ENCODE measurements at regions not wholly inside any gene's neighbourhood (a gene's known extent, or its start where the extent isn't known, plus 50 kb on each side); places are given as distances from the start of the nearest gene placed in this dataset.

DNA sequence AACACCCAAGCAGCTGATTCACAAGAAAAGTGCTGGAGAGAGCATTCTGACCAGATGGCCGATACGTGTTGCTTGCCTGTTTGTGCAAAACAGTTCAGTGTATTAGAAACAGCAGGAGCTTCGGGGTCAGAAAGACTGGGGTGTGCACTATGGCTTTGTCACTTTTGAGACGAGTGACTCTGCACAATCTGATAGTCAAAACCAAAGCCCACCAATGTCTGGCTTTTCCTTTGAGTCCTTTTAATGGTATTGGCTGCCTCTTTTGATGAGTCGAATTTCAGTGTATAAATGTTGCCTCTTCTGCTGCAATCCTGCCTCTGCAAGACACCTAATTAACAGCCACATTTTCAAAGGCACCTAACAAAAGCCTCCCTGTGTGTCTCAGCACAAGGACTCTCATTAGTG, 444.6 kb downstream of the AJAP1 start:
- no peak for DNase-seq

GRCh38 chr1:5093042-5093441, 438.6 kb downstream of the AJAP1 start:
- Histone ChIP-seq H3K9me3 (ENCODE audit: severe bottlenecking) (no peaks in the 10 kb centered on the region), H3K36me3 (no peaks in the 10 kb centered on the region), H3K27ac (no peak overlapping the region), H3K4me3 (ENCODE audit: low read depth, low read length) (no peak overlapping the region), H3K27me3 (ENCODE audit: insufficient read depth, low read depth, severe bottlenecking) (peaks cover 9% of the 10 kb centered on the region)
- DNase-seq = no peak
- TF ChIP-seq, protein P1, sequence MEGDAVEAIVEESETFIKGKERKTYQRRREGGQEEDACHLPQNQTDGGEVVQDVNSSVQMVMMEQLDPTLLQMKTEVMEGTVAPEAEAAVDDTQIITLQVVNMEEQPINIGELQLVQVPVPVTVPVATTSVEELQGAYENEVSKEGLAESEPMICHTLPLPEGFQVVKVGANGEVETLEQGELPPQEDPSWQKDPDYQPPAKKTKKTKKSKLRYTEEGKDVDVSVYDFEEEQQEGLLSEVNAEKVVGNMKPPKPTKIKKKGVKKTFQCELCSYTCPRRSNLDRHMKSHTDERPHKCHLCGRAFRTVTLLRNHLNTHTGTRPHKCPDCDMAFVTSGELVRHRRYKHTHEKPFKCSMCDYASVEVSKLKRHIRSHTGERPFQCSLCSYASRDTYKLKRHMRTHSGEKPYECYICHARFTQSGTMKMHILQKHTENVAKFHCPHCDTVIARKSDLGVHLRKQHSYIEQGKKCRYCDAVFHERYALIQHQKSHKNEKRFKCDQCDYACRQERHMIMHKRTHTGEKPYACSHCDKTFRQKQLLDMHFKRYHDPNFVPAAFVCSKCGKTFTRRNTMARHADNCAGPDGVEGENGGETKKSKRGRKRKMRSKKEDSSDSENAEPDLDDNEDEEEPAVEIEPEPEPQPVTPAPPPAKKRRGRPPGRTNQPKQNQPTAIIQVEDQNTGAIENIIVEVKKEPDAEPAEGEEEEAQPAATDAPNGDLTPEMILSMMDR (IDR thresholded peaks at IDR 0.05; ENCODE audit: low read depth, low read length) = no peak

More for the DNA sequence above, 444.6 kb downstream of the AJAP1 start:
- TF ChIP-seq, protein P1 (IDR thresholded peaks at IDR 0.05; ENCODE audit: low read depth, low read length) = no peak
- no peak overlapping the region for H3K27ac ChIP-seq
- no peak overlapping the region for H3K4me3 ChIP-seq (ENCODE audit: low read depth, low read length)
- no peaks in the 10 kb centered on the region for H3K9me3 ChIP-seq (ENCODE audit: severe bottlenecking)
- H3K36me3 ChIP-seq = no peaks in the 10 kb centered on the region
- peaks cover 30% of the 10 kb centered on the region for H3K27me3 ChIP-seq (ENCODE audit: insufficient read depth, low read depth, severe bottlenecking)

- peaks cover 25% of the 10 kb centered on the region for H3K27me3 ChIP-seq (ENCODE audit: insufficient read depth, low read depth, severe bottlenecking)
- no peaks in the 10 kb centered on the region for H3K9me3 ChIP-seq (ENCODE audit: severe bottlenecking)
- TF ChIP-seq, protein P1 (IDR thresholded peaks at IDR 0.05; ENCODE audit: low read depth, low read length) = no peak
- H3K4me3 ChIP-seq (ENCODE audit: low read depth, low read length) = no peak overlapping the region
- H3K27ac ChIP-seq = no peak overlapping the region
- no peak for DNase-seq
- no peaks in the 10 kb centered on the region for H3K36me3 ChIP-seq
Measured at GRCh38 chr1:5084676-5085075, 430.3 kb downstream of the AJAP1 start.

GRCh38 chr1:5067246-5067645, 412.8 kb downstream of the AJAP1 start:
- Histone ChIP-seq H3K27me3 (ENCODE audit: insufficient read depth, low read depth, severe bottlenecking) (peaks cover 29% of the 10 kb centered on the region), H3K4me3 (ENCODE audit: low read depth, low read length) (no peak overlapping the region), H3K9me3 (ENCODE audit: severe bottlenecking) (no peaks in the 10 kb centered on the region), H3K36me3 (no peaks in the 10 kb centered on the region), H3K27ac (no peak overlapping the region)
- DNase-seq = no peak
- TF ChIP-seq, protein P1 (IDR thresholded peaks at IDR 0.05; ENCODE audit: low read depth, low read length) = no peak

DNA sequence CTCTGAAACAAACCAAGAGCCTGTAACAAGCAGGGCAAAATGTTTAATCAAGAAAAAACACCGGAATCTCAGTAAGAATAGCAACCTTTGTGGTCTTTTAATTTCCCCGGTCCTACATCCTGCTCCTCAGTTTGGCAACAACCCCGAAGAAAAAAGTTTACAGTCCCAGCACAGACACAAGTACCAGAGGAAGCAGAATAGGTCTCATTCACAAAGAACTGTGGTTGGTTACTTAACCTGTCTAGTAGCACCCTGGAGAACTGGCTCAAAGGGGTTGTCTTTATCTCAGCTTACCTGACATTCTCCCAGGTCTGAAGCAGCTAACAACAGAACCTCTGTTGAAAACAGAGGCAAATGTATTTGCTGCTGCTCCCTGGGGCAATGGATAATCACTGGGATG, 399.3 kb downstream of the AJAP1 start:
- Histone ChIP-seq H3K27me3 (ENCODE audit: insufficient read depth, low read depth, severe bottlenecking) (peaks cover 19% of the 10 kb centered on the region), H3K36me3 (no peaks in the 10 kb centered on the region), H3K4me3 (ENCODE audit: low read depth, low read length) (no peak overlapping the region), H3K27ac (no peak overlapping the region), H3K9me3 (ENCODE audit: severe bottlenecking) (peaks cover 2% of the 10 kb centered on the region)
- TF ChIP-seq, protein P1 (IDR thresholded peaks at IDR 0.05; ENCODE audit: low read depth, low read length) = no peak
- no peak for DNase-seq

DNA sequence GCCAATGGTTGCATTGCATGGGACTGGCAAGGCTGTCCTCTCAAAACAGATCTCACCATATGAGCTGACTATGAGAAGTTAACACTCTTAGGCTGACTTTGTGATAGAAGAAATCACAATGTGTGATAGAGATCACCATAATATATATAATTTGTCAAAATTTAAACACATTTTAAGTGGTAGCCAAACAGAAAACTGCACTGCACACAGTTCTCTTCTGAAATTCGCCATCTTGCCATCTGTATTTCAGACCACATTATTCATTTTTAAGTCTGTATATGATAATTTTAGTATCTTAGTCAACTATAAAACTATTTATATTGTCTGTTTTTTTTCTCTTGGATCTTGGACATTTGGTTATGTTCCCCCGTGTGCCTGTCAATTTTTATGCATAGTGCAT, 374.7 kb downstream of the AJAP1 start:
- TF ChIP-seq, protein P1 (IDR thresholded peaks at IDR 0.05; ENCODE audit: low read depth, low read length) = no peak
- DNase-seq = no peak
- Histone ChIP-seq H3K27me3 (ENCODE audit: insufficient read depth, low read depth, severe bottlenecking) (peaks cover 23% of the 10 kb centered on the region), H3K36me3 (no peaks in the 10 kb centered on the region), H3K4me3 (ENCODE audit: low read depth, low read length) (no peak overlapping the region), H3K27ac (no peak overlapping the region), H3K9me3 (ENCODE audit: severe bottlenecking) (no peaks in the 10 kb centered on the region)
